ENCODE measurements at regions not wholly inside any gene's neighbourhood (a gene's known extent, or its start where the extent isn't known, plus 50 kb on each side); places are given as distances from the start of the nearest gene placed in this dataset.
"Not testable (repeated sequence)": the region's sequence is repeated elsewhere in the genome, so short reads cannot be mapped to it uniquely, and the experiment has no call there.

- no peak for FAIRE-seq
Measured at GRCh38 chrX:56343219-56343618, 111.1 kb downstream of the KLF8 start.

DNA sequence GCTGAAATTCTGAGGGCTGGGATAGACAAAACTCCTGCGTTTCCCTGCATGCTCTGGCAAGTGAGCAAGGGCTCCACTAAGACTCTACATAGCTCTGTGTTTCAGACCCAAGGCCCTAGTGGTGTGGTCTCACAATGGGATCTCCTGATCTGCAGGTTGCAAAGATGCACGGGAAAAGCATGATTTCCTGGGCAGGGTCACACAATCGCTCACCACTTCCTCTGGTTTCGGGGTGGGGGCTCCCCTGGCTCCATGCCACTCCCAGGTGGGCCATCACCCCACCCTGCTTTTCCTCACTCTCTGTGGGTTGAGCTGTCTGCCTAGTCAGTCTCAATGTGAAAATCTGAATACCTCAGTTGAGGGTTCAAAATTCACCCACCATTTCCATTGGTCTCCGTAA is 111.5 kb downstream of the KLF8 start:
- no peak for FAIRE-seq

DNA sequence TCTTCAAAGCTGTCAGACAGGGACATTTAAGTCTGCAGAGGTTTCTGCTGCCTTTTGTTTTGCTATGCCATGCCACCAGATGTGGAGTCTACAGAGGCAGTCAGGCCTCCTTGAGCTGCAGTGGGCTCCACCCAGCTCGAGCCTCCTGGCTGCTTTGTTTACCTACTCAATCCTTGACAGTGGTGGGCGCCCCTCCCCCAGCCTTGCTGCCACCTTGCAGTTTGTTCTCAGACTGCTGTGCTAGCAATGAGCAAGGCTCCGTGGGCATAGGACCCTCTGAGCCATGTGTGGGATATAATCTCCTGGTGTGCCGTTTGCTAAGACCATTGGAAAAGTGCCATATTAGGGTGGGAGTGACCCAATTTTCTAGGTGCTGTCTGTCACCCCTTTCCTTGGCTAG is 126.0 kb downstream of the KLF8 start:
- FAIRE-seq = not testable (repeated sequence)

DNA sequence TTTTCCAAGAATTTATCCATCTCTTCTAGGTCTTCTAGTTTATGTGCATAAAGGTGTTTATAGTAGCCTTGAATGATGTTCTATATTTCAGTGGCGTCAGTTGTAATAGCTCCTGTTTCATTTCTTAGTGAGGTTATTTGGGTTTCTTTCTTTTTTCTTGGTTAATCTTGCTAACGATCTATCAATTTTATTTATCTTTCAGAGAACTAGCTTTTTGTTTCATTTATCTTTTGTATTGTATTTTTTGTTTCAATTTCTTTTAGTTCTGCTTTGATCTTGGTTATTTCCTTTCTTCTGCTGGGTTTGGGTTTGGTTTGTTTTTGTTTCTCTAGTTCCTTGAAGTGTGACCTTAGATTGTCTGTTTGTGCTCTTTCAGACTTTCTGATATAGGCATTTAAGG is 133.0 kb downstream of the KLF8 start:
- FAIRE-seq = not testable (repeated sequence)

DNA sequence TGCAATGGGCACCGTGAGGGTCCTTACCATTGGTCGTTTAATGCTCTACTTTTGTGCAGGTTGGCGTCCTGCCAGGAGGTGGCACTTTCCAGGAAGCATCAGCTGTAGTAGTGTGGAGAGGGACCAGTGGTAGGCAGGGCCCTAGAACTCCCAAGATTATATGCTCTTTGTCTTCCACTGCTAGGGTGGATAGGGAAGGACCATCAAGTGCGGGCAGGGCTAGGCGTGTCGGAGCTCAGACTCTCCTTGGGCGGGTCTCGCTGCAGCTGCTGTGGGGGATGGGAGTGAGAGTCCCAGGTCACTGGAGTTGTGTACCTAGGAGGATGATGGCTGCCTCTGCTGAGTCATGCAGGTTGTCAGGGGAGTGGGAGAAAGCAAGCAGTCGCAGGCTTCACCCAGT is 134.7 kb downstream of the KLF8 start:
- FAIRE-seq = no peak

DNA sequence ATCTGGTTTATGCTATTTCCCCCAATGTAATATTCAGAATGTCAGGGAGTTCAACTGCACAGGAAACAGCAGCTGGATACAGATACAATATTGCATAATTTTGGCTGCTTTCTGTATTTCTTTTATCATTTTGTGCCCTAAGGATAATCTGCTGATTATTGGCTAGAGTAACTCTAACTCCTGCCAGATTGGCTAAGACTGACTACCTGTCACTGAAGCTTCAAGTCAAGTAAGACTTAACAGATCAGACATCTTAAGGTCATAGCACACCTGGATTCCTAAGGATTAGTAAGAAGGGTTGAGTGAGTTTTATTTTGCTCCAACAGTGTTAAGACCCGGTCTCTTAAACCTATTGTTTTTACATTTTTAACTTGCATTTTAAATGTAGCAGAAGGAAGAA is 136.8 kb downstream of the KLF8 start:
- FAIRE-seq = no peak

- FAIRE-seq = not testable (repeated sequence)
Measured at GRCh38 chrX:56379984-56380780, 148.0 kb downstream of the KLF8 start.

DNA sequence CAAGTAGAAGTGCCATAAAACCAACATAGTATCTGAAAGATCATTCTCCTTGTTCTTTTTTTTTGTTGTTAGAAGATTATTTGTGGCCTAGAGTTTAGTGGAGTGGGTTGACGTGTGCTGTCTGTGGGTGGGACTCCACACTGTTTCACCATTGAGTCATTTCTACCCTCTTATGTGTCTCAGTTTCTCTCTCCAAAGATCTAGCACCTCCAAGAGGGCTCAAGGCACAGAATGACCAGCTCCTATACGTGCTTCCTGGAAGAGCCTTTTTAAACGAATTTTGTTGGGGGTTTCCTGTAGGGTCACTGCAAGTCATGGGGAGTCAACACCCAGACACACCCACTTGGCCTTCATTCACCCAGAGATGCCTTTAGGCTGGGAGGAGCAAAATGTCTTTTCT is 150.1 kb downstream of the KLF8 start:
- FAIRE-seq = no peak

DNA sequence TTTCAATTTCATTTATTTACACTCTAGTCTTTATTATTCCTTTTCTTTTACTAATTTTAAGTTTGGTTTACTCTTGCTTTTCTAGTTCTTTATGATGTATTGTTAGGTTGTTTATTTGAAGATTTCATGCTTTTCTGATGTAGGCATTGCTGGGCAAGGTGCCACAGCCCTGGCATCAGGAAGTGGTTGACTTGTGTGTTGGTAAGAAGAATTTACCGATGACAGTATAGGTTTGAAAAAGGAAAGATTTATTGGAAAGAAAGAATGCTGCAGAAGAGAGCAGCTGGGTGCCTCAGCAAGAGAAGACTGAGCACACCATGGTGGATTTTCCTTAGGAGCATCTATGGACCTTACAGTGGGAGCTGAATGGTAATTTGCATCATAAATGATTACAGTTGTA is 153.2 kb downstream of the KLF8 start:
- no peak for FAIRE-seq

DNA sequence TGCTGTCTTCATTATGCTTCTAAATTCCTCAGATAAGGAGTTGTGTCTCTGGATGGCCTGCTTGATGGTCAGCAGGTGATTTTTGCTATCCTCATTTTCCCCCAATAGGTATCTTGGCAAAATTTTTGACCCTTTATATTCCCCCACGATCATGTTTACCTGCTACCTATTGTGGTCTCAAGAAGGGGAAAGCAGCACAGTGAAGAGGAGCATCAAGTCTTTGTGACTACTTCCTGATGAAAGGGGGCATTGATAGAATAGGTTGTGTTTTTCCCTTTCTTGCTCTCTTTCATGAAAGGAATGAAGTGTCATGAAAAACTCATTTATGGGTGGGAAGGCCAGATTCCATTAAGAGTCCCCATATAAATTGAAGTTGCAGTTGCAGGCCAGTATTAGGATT is 153.8 kb downstream of the KLF8 start:
- FAIRE-seq = no peak

DNA sequence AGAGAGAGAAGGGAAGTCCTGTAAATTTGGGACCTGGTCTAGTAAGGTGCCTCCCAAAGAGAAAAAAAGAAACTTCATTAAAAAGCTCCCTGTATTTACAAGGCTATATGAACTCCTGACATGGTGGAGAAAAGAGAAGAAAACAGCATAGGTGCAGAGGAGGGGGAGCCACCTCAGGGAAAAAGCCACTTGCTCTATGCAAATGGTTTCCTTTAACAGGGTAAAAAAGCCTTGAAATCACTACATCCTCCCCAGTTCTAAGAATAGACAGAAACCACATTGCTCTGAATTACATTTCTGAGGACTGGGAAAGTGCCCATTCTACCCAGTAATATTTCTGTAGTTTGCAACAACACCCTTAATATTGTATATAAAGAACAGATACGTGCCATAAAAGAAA is 165.5 kb downstream of the KLF8 start:
- no peak for FAIRE-seq

GRCh38 chrX:56402207-56402606 is 161.2 kb upstream of the UBQLN2 start:
- peak; percentile 76 for FAIRE-seq

DNA sequence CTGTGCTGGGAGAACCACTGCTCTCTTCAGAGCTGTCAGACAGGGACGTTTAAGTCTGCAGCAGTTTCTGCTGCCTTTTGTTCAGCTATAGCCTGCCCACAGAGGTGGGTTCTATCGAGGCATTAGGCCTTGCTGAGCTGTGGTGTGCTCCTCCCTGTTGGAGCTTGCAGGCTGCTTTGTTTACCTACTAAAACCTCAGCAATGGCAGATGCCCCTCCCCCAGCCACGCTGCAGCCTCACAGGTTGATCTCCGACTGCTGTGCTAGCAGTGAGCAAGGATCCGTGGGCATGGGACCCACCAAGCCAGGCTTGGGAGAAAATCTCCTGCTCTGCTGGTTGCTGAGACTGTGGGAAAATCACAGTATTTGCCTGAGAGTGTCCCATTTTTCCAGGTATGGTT is 133.8 kb upstream of the UBQLN2 start:
- no peak for FAIRE-seq

- not testable (repeated sequence) for FAIRE-seq
Measured at GRCh38 chrX:56451981-56452380, 111.4 kb upstream of the UBQLN2 start.

GRCh38 chrX:56462389-56462788 is 101.0 kb upstream of the UBQLN2 start:
- peak; percentile 49 for FAIRE-seq

GRCh38 chrX:56468441-56468840 is 95.0 kb upstream of the UBQLN2 start:
- FAIRE-seq = no peak

- FAIRE-seq = not testable (repeated sequence)
Measured at GRCh38 chrX:56494923-56495322, 68.5 kb upstream of the UBQLN2 start.

GRCh38 chrX:56498756-56499155 is 64.7 kb upstream of the UBQLN2 start:
- FAIRE-seq = no peak

- FAIRE-seq = no peak
Measured at GRCh38 chrX:56499372-56499771, 64.1 kb upstream of the UBQLN2 start.

DNA sequence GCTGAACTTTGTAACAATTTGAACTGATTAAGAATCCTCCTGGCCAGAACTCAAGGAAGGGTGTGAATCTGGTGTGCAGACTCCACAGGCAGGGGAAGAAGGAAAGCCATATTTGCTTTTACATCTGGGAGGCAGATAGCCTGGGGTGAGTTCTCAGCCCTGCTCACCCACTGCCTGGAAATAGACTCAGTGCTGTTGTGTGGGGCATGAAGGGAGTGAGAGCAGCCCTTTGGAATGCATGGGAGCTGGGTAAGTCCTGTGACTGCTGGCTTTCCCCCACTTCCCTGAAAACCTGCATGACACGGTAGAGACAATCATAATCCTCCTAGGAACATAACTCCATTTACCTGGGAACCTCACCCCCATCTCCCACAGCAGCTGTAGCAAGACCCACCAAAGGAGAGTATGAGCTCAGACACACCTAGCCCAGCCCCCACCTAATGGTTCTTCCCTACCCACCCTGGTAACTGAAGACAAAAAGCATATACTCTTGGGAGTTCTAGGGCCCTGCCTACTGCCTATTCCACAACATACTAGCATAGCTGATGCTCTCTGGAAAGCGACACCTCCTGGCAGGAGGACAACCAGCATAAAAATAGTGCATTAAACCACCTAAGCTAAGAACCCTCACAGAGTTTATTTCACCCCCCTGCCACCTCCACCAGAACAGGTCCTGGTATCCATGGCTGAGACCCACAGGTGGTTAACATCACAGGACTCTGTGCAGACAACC is 59.3 kb upstream of the UBQLN2 start:
- no peak for FAIRE-seq

DNA sequence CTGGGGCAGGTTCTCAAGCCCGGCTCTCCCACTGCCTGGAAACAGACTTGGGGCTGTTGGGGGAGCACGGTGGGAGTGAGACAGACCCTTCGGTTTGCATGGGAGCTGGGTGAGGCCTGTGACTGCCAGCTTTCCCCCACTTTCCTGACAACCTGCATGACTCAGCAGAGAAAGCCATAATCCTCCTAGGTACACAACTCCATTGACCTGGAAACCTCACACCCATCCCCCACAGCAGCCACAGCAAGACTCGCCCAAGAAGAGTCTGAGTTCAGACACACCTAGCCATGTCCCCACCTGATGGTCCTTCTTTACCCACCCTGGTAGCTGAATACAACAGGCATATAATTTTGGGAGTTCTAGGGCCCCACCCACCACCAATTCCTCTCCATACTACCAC is 57.6 kb upstream of the UBQLN2 start:
- no peak for FAIRE-seq
